SHP77 (cell line): ENCODE measurements at regions not wholly inside any gene's neighbourhood (a gene's known extent, or its start where the extent isn't known, plus 50 kb on each side); places are given as distances from the start of the nearest gene placed in this dataset.

ENCODE experiments used
- DNase-seq, 2 experiments: peaks; one replicate each; lab custom pipeline; 2025; lab: John Stamatoyannopoulos, UW

DNA sequence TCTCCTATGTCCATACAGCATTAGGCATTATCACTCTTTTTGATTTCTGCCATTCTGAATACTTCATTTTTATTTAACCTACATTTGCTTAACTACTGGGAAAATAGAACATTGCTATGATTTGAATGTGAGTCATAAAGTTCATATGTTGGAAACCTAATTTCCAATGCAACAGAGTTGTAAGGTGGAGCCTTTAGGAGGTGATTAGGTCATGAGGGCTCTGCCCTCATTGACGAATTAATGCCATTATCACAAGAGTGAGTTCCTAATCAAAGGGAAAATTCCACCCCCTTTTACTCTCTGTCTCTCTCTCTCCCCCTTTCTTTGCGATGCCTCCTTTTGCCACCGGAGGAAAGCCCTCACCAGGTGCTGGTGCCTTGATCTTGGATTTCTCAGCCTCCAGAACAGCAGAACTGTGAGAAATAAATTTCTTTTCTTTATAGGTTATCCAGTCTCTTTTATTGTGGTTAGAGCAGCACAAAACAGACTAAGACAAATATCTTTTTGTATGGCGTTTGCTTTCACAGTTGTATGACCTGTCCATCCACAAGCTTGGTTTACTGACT, 180.1 kb upstream of the ARID2 start:
- DNase-seq = no peak

GRCh38 chr12:45553204-45553603, 176.3 kb upstream of the ARID2 start:
- DNase-seq = no peak

DNA sequence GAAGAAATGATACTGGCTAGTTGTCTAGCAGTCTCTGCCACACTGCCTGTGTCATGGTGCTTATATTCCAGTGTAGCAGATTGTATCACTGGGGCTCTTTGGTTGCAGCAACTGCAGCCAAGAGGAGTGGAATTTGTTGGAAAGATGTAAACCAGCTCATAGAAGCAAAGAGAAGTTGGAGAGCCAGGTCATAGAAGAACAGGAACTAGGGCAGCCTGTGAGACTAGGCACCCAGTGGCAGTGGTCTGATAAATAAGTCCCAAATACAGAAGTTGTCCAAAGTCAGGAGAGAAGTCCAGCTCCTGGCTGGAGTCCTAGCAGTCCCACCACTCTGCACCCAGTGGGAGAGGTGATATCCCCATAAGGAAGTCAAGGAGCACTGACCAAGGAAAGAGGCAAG, 172.5 kb upstream of the ARID2 start:
- no peak for DNase-seq

- DNase-seq = no peak
These were observed 171.2 kb upstream of the ARID2 start for GRCh38 chr12:45558353-45558752.

DNA sequence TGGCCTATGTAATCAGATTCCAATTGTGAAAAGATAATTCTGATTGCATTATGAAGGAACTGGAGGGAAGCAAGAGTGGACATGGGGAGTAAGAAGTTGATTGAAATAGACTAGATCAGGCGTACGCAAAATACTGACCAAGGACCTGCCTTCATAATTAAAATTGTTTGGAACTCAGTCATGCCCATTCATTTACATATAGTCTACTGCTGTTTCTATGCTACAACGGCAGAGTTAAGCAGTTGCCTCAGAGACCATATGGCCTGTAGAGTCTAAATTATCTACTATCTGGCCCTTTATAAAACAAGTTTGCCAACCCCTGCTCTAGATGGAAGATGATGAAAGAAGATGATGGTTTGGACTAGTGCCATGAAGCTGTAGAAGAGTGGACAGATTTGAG, 170.0 kb upstream of the ARID2 start:
- DNase-seq = no peak

GRCh38 chr12:45560689-45561088, 168.8 kb upstream of the ARID2 start:
- DNase-seq = no peak

GRCh38 chr12:45561488-45561887, 168.0 kb upstream of the ARID2 start:
- DNase-seq = no peak

- no peak for DNase-seq
These were observed 163.9 kb upstream of the ARID2 start for GRCh38 chr12:45565590-45565989.

GRCh38 chr12:45566257-45566656, 163.2 kb upstream of the ARID2 start:
- no peak for DNase-seq

GRCh38 chr12:45568808-45569207, 160.7 kb upstream of the ARID2 start:
- no peak for DNase-seq

- DNase-seq = no peak
These were observed 159.0 kb upstream of the ARID2 start for GRCh38 chr12:45570501-45570900.

DNA sequence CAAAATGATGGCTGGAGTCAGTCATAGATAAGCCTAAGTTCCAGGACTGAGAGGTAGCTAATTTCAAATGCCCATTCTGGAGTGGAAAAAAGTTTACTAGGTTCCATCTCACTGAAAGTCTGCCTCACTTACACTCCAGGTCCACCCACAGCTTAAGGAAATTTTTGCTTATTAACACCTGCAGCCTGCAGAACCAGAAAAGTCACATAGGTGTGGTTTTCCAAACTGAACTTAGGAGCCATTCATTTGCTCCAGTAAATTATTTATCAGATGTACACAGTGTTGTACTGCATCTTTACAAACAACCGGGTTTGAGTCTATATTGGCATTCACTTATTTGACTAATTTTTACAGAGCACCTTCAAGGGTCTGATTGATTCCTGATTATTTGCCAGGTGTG, 157.4 kb upstream of the ARID2 start:
- no peak for DNase-seq

DNA sequence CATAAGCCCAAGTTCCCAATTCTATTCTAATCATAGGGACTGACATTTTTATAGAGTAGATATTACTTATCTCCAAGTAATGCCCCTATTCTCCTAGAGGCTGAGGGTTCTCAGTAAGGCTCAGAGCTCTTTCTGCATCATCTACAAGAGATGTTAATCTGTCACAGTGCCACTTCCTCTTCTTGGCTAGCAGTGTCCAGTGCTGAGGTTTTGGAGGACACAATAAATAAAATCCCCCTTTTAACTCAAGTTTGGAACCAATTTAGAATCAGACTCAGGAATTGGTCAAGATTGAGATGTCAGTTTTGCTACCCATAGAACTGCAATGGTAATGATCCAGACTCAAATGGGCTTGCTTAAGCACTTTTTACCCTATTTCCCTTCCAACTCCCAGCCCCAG, 154.1 kb upstream of the ARID2 start:
- DNase-seq = no peak

DNA sequence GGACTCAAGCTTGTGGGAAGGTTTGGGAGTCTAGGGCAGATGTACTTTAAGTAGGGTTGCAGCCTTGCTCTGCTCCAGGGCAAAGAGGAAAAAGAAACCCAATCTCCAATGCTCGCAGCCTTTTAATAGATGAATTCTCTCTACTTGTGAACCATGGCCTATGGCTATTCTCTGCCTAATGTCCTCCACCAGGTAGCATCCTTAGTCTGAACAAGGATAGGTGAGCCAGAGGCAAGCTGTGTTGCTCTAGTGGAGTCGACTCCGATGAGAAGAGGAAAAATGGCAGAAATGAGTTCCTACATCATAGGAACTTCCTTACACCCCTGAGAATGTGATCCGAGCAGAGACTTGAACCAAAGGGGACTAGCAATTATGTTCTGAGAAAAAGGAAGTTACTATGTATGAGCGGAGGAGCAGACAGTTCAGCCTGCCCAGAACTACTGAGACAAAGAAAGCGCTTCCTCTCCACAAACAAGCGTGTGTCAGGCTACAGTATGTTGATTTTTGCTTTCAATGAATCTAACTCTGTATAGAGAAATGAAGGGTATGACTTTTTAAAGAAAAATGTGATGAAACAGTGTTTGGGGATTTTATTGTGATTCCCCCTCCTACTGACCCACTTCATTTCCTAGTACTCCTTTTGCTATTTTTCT, 153.6 kb upstream of the ARID2 start:
- DNase-seq = no peak

DNA sequence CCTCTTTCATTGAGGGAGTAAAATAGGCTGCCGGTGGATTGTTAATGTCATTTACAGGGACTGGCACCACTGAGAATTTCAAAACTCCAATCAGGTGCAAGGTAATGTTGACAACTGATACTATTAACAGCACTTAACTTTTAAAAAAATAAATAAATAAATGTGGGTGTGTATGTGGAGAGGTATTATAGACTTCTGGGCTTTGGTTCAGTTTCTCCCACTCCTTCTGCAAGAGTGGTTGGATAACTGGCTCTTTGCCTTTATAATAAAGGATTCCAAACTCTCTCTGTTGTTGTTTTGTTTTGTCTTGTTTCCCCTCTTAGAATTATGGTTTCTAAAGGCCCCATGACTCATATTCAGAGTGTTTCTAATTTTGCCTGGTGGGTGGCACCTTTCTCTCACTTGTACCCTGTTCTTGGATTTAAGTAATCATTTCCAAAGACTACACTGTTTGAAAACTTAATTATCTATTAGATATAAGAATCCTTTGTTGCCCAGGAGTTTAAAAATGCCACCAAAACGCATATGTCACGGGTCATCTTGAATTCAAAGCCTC, 151.6 kb upstream of the ARID2 start:
- no peak for DNase-seq

GRCh38 chr12:45580356-45580969, 149.0 kb upstream of the ARID2 start:
- DNase-seq = no peak

GRCh38 chr12:45581112-45581511, 148.4 kb upstream of the ARID2 start:
- DNase-seq = no peak

- DNase-seq = no peak
These were observed 147.0 kb upstream of the ARID2 start for GRCh38 chr12:45582536-45582935.

- no peak for DNase-seq
These were observed 146.4 kb upstream of the ARID2 start for GRCh38 chr12:45582986-45583659.

DNA sequence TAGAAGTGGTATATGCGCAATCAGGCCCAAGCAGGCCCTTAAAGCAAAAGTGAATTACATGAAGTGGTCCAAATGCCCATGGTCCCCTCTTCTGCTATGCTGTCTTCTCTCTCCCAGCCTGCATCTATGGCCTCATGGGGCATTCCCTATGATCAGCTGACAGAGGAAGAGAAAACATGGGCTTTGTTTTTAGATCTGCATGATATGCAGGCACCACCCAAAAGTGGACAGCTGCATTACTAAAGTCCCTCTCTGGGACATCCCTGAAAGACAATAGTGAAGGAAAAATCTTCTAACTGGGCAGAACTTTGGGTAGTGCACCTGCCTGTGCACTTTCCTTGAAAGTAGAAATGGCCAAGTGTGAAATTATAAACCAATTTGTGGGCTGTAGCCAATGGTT, 145.2 kb upstream of the ARID2 start:
- no peak for DNase-seq

DNA sequence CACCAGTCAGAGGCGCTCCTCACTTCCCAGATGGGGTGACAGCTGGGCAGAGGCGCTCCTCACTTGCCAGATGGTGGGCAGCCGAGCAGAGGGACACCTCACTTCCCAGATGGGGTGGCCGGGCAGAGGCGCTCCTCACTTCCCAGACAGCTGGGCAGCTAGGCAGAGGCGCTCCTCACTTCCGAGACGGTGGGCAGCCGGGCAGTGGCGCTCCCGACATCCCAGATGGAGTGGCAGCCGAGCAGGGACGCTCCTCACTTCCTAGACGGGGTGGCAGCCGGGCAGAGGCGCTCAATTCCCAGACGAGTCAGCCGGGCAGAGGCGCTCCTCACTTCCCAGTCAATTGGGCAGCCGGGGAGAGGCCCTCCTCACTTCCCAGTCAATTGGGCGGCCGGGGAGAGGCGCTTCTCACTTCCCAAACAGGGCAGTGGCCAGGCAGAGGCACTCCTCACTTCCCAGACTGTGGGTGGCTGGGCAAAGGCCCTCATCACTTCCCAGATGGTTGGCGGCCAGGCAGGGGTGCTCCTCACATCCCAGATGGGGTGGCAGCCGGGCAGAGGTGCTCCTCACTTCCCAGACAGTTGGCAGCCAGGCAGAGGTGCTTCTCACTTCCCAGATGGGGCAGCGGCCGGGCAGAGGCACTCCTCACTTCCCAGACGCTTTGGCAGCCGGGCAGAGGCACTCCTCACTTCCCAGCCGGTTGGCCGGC, 143.8 kb upstream of the ARID2 start:
- DNase-seq = no peak

DNA sequence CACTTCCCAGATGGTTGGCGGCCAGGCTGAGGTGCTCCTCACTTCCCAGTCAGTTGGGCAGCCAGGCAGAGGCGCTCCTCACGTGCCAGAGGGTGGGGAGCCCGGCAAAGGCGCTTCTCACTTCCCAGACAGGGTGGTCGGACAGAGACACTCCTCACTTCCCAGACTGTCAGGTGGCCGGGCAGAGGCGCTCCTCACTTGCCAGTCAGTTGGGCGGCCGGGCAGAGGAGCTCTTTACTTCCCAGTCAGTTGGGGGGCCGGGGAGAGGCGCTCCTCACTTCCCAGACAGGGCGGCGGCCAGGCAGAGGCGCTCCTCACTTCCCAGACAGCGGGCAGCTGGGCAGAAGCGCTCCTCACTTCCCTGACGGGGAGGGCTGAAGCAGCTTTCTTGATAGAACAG, 143.0 kb upstream of the ARID2 start:
- no peak for DNase-seq
